PFSK-1 (cell line): ENCODE measurements at regions not wholly inside any gene's neighbourhood (a gene's known extent, or its start where the extent isn't known, plus 50 kb on each side); places are given as distances from the start of the nearest gene placed in this dataset.

Experiments
- FOXP2 ChIP-seq: optimal IDR thresholded peaks from 2 replicates; pipeline ENCODE3; 2011; ENCODE audit warnings: borderline replicate concordance, control low read depth, inconsistent platforms; ENCODE audit not compliant: insufficient read depth; ENCODE audit errors: extremely low read length, extremely low read depth
- POLR2AphosphoS5 ChIP-seq: IDR thresholded peaks from 2 replicates; pipeline ENCODE4 v1.6.1; 2012; ENCODE audit warnings: low read depth, mild to moderate bottlenecking, control low read depth, low read length, moderate library complexity
- REST ChIP-seq, 2 experiments: IDR thresholded peaks; 2 replicates each; pipeline versions ENCODE4 v1.6.1 to v1.8.0; 2011 to 2012; ENCODE audit warnings: low read depth in 2 of 2, low read length in 2 of 2, control low read depth in 1 of 2, inconsistent platforms in 1 of 2, mild to moderate bottlenecking in 1 of 2, moderate library complexity in 1 of 2; ENCODE audit not compliant: insufficient read depth in 1 of 2
- SIN3A ChIP-seq: IDR thresholded peaks from 2 replicates; pipeline ENCODE4 v1.6.1; 2012; ENCODE audit warnings: mild to moderate bottlenecking, low read length, moderate library complexity, borderline replicate concordance; ENCODE audit not compliant: insufficient read depth
- TAF1 ChIP-seq: IDR thresholded peaks from 2 replicates; pipeline ENCODE4 v1.6.1; 2012; ENCODE audit warnings: low read length, control low read depth, borderline replicate concordance; ENCODE audit not compliant: insufficient read depth

GRCh38 chr2:128395196-128395595 is 76.5 kb upstream of the HS6ST1 start:
- TF ChIP-seq POLR2AphosphoS5 = no peak
- no peak for TF ChIP-seq TAF1
- TF ChIP-seq REST (IDR thresholded peaks at IDR 0.05; ENCODE audit: insufficient read depth in 1 of 2, low read depth in 2 of 2, low read length in 2 of 2) = no peak
- TF ChIP-seq SIN3A = no peak
- no peak for TF ChIP-seq FOXP2

- TF ChIP-seq POLR2AphosphoS5 (no peak), FOXP2 (no peak), TAF1 (no peak), SIN3A (no peak), REST (IDR thresholded peaks at IDR 0.05; ENCODE audit: insufficient read depth in 1 of 2, low read depth in 2 of 2, low read length in 2 of 2) (no peak)
Observed at GRCh38 chr2:128395640-128396499, 77.2 kb upstream of the HS6ST1 start.

- TF ChIP-seq TAF1 (no peak), SIN3A (no peak), REST (IDR thresholded peaks at IDR 0.05; ENCODE audit: insufficient read depth in 1 of 2, low read depth in 2 of 2, low read length in 2 of 2) (no peak)
Observed at GRCh38 chr2:128396500-128396891, 77.8 kb upstream of the HS6ST1 start.

GRCh38 chr2:128396946-128397345 is 78.3 kb upstream of the HS6ST1 start:
- TF ChIP-seq REST (IDR thresholded peaks at IDR 0.05; ENCODE audit: insufficient read depth in 1 of 2, low read depth in 2 of 2, low read length in 2 of 2) = no peak
- TF ChIP-seq SIN3A = no peak
- no peak for TF ChIP-seq TAF1
- TF ChIP-seq FOXP2 = no peak

GRCh38 chr2:128399256-128399655 is 80.6 kb upstream of the HS6ST1 start:
- TF ChIP-seq REST (IDR thresholded peaks at IDR 0.05; ENCODE audit: insufficient read depth in 1 of 2, low read depth in 2 of 2, low read length in 2 of 2) (no peak), SIN3A (no peak), POLR2AphosphoS5 (no peak), TAF1 (no peak), FOXP2 (no peak)
